HG02981 (cell line): ENCODE measurements at regions not wholly inside any gene's neighbourhood (a gene's known extent, or its start where the extent isn't known, plus 50 kb on each side); places are given as distances from the start of the nearest gene placed in this dataset.
"Not testable (repeated sequence)": the region's sequence is repeated elsewhere in the genome, so short reads cannot be mapped to it uniquely, and the experiment has no call there.

Source experiments
- ATAC-seq: cut with Tn5 transposase; IDR thresholded peaks from one replicate; pipeline ENCODE4 v1.9.1; 2021; ENCODE audit warnings: mild to moderate bottlenecking, moderate library complexity; ENCODE audit not compliant: unreplicated experiment

GRCh38 chr2:15818318-15818753 is 122.0 kb upstream of the MYCN start:
- ATAC-seq: no peak

GRCh38 chr2:15818881-15819280 is 121.5 kb upstream of the MYCN start:
- no peak for ATAC-seq

GRCh38 chr2:15819562-15820256 is 120.6 kb upstream of the MYCN start:
- no peak for ATAC-seq

GRCh38 chr2:15820257-15820566 is 120.1 kb upstream of the MYCN start:
- ATAC-seq: no peak

GRCh38 chr2:15820927-15821326 is 119.4 kb upstream of the MYCN start:
- no peak for ATAC-seq

GRCh38 chr2:15822151-15823044 is 118.0 kb upstream of the MYCN start:
- no peak for ATAC-seq

- no peak for ATAC-seq
Observed at GRCh38 chr2:15823459-15824396, 116.6 kb upstream of the MYCN start.

- ATAC-seq: not testable (repeated sequence)
Observed at GRCh38 chr2:15824467-15824866, 115.9 kb upstream of the MYCN start.

- ATAC-seq: no peak
Observed at GRCh38 chr2:15825276-15825980, 114.9 kb upstream of the MYCN start.

GRCh38 chr2:15826273-15826717 is 114.1 kb upstream of the MYCN start:
- no peak for ATAC-seq

- no peak for ATAC-seq
Observed at GRCh38 chr2:15827001-15827400, 113.3 kb upstream of the MYCN start.

GRCh38 chr2:15828576-15828975 is 111.8 kb upstream of the MYCN start:
- no peak for ATAC-seq

- no peak for ATAC-seq
Observed at GRCh38 chr2:15829091-15829801, 111.1 kb upstream of the MYCN start.

- ATAC-seq: no peak
Observed at GRCh38 chr2:15829985-15830384, 110.4 kb upstream of the MYCN start.

- ATAC-seq: no peak
Observed at GRCh38 chr2:15830937-15831549, 109.3 kb upstream of the MYCN start.

- no peak for ATAC-seq
Observed at GRCh38 chr2:15832030-15832709, 108.2 kb upstream of the MYCN start.

GRCh38 chr2:15832849-15833680 is 107.3 kb upstream of the MYCN start:
- no peak for ATAC-seq

GRCh38 chr2:15833731-15834130 is 106.6 kb upstream of the MYCN start:
- no peak for ATAC-seq
